Cardiac septum (tissue), 1 donor: ENCODE measurements at regions not wholly inside any gene's neighbourhood (a gene's known extent, or its start where the extent isn't known, plus 50 kb on each side); places are given as distances from the start of the nearest gene placed in this dataset.

Experiments
- DNase-seq: peaks from one replicate; pipeline ENCODE4 v3.0.0-alpha.2; 2020; ENCODE audit warnings: low spot score
- intact Hi-C: fragments of 100-400 bp; cut with DNase I; formaldehyde crosslinking; loops from one replicate; pipeline ENCODE4 v1.14.0; 2022
- donor health status: DM: no; HTN: no; CAD: no.

- DNase-seq = no peak
- intact Hi-C loops = no loop called here
These were observed 392.8 kb downstream of the RAPGEF2 start for GRCh38 chr4:159495515-159496236.

GRCh38 chr4:159496248-159496647 is 393.4 kb downstream of the RAPGEF2 start:
- no peak for DNase-seq
- intact Hi-C loops = no loop called here

GRCh38 chr4:159497936-159498335 is 395.1 kb downstream of the RAPGEF2 start:
- intact Hi-C loops = no loop called here
- no peak for DNase-seq

- intact Hi-C loops = no loop called here
- no peak for DNase-seq
These were observed 395.7 kb downstream of the RAPGEF2 start for GRCh38 chr4:159498446-159499115.

- intact Hi-C loops = no loop called here
These were observed 398.0 kb downstream of the RAPGEF2 start for GRCh38 chr4:159500861-159501260.

GRCh38 chr4:159503236-159504008 is 400.5 kb downstream of the RAPGEF2 start:
- DNase-seq = no peak
- intact Hi-C loops = loop anchor here (2.0 kb wide), 1 partner anchor 37 kb away; no protein-coding TSS in a partner anchor

More at GRCh38 chr4:159500861-159501260, 398.0 kb downstream of the RAPGEF2 start:
- DNase-seq = no peak

GRCh38 chr4:159504684-159505083 is 401.8 kb downstream of the RAPGEF2 start:
- intact Hi-C loops = no loop called here

GRCh38 chr4:159505266-159505975 is 402.5 kb downstream of the RAPGEF2 start:
- DNase-seq = no peak
- intact Hi-C loops = no loop called here

More at GRCh38 chr4:159504684-159505083, 401.8 kb downstream of the RAPGEF2 start:
- DNase-seq = no peak

GRCh38 chr4:159506801-159507517 is 404.1 kb downstream of the RAPGEF2 start:
- no peak for DNase-seq
- intact Hi-C loops = no loop called here

- no peak for DNase-seq
- intact Hi-C loops = no loop called here
These were observed 406.1 kb downstream of the RAPGEF2 start for GRCh38 chr4:159508917-159509500.

GRCh38 chr4:159512348-159512747 is 409.5 kb downstream of the RAPGEF2 start:
- intact Hi-C loops = no loop called here

GRCh38 chr4:159515314-159516025 is 412.6 kb downstream of the RAPGEF2 start:
- intact Hi-C loops = no loop called here
- DNase-seq = no peak

More at GRCh38 chr4:159512348-159512747, 409.5 kb downstream of the RAPGEF2 start:
- no peak for DNase-seq

GRCh38 chr4:159516556-159517140 is 413.8 kb downstream of the RAPGEF2 start:
- no peak for DNase-seq
- intact Hi-C loops = no loop called here

GRCh38 chr4:159520074-159520473 is 417.2 kb downstream of the RAPGEF2 start:
- no peak for DNase-seq
- intact Hi-C loops = no loop called here

- intact Hi-C loops = no loop called here
These were observed 423.3 kb downstream of the RAPGEF2 start for GRCh38 chr4:159526172-159526571.

GRCh38 chr4:159534655-159535054 is 431.8 kb downstream of the RAPGEF2 start:
- no peak for DNase-seq
- intact Hi-C loops = no loop called here

More at GRCh38 chr4:159526172-159526571, 423.3 kb downstream of the RAPGEF2 start:
- DNase-seq = no peak

- intact Hi-C loops = no loop called here
- DNase-seq = no peak
These were observed 435.7 kb downstream of the RAPGEF2 start for GRCh38 chr4:159538556-159538955.

- DNase-seq = no peak
- intact Hi-C loops = loop anchor here (2.0 kb wide), 1 partner anchor 37 kb away; no protein-coding TSS in a partner anchor
These were observed 437.2 kb downstream of the RAPGEF2 start for GRCh38 chr4:159540038-159540437.
